ENCODE measurements at regions not wholly inside any gene's neighbourhood (a gene's known extent, or its start where the extent isn't known, plus 50 kb on each side); places are given as distances from the start of the nearest gene placed in this dataset.
A peak's percentile ranks its signal among the peaks of the same experiment; 100 is the strongest.

GRCh38 chr9:110114086-110114858, 93.7 kb downstream of the C9orf152 start (continued):
- TF ChIP-seq, protein P1, sequence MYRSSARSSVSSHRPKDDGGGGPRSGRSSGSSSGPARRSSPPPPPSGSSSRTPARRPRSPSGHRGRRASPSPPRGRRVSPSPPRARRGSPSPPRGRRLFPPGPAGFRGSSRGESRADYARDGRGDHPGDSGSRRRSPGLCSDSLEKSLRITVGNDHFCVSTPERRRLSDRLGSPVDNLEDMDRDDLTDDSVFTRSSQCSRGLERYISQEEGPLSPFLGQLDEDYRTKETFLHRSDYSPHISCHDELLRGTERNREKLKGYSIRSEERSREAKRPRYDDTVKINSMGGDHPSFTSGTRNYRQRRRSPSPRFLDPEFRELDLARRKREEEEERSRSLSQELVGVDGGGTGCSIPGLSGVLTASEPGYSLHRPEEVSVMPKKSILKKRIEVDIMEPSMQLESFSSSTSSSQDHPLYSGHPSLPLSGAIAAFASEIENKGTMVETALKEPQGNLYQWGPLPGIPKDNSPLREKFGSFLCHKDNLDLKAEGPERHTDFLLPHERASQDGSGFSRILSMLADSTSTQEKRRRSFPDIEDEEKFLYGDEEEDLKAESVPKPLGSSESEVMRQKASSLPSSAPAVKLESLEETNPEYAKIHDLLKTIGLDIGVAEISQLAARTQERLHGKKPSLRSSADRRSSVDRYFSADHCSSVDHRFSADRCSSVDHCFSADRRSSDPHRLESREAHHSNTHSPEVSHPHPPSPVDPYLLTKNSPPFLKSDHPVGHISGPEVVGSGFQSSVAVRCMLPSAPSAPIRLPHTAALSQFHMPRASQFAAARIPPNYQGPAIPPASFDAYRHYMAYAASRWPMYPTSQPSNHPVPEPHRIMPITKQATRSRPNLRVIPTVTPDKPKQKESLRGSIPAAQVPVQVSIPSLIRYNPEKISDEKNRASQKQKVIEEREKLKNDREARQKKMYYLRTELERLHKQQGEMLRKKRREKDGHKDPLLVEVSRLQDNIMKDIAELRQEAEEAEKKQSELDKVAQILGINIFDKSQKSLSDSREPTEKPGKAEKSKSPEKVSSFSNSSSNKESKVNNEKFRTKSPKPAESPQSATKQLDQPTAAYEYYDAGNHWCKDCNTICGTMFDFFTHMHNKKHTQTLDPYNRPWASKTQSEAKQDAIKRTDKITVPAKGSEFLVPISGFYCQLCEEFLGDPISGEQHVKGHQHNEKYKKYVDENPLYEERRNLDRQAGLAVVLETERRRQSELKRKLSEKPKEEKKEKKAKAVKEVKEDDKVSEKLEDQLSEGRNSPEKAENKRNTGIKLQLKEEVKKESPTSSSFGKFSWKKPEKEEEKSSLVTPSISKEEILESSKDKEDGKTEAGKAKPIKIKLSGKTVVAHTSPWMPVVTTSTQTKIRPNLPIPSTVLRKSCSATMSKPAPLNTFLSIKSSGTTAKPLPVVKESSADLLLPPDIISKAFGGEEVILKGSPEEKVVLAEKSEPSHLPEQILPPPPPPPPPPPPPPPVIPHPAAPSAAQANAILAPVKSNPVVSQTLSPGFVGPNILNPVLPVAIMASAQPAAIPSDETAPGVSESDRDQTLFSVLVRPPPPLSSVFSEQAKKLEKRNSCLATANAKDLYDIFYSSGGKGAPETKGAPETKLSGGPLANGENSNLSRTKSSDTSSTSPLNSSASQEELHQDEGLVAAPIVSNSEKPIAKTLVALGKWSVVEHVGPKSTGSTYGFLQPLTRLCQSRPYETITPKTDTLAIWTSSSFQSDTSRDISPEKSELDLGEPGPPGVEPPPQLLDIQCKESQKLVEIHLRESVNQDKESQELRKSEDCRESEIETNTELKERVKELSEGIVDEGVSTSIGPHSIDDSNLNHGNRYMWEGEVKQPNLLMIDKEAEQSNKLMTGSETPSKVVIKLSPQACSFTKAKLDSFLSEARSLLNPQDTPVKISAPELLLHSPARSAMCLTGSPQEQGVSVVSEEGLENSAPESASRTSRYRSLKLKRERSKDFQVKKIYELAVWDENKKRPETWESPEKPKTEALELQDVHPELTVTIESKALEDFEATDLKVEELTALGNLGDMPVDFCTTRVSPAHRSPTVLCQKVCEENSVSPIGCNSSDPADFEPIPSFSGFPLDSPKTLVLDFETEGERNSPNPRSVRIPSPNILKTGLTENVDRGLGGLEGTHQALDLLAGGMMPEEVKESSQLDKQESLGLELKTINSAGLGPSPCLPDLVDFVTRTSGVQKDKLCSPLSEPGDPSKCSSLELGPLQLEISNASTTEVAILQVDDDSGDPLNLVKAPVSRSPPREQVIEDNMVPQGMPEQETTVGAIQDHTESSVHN (CRISPR knock-in tag; IDR thresholded peaks at IDR 0.05) = no peak
- 0 out of 2 replicates have a peak, but pooled peaks have one; percentile 26 for TF ChIP-seq NR2F2 (IDR thresholded peaks at IDR 0.05; ENCODE audit: borderline replicate concordance, low read depth)
- no peak for TF ChIP-seq MTF2 (CRISPR knock-in tag; IDR thresholded peaks at IDR 0.05; ENCODE audit: borderline replicate concordance)
- no peak for TF ChIP-seq ZNF44 (CRISPR knock-in tag; IDR thresholded peaks at IDR 0.05)
- peak in 1 of 2 experiments; percentile 54; a peak in 1 of 4 replicates for TF ChIP-seq EP300 (IDR thresholded peaks at IDR 0.05; ENCODE audit: low read depth in 2 of 2, low read length in 2 of 2)
- no peak for TF ChIP-seq EP300 (CRISPR knock-in tag; IDR thresholded peaks at IDR 0.05; ENCODE audit: borderline replicate concordance)
- TF ChIP-seq, protein P2, sequence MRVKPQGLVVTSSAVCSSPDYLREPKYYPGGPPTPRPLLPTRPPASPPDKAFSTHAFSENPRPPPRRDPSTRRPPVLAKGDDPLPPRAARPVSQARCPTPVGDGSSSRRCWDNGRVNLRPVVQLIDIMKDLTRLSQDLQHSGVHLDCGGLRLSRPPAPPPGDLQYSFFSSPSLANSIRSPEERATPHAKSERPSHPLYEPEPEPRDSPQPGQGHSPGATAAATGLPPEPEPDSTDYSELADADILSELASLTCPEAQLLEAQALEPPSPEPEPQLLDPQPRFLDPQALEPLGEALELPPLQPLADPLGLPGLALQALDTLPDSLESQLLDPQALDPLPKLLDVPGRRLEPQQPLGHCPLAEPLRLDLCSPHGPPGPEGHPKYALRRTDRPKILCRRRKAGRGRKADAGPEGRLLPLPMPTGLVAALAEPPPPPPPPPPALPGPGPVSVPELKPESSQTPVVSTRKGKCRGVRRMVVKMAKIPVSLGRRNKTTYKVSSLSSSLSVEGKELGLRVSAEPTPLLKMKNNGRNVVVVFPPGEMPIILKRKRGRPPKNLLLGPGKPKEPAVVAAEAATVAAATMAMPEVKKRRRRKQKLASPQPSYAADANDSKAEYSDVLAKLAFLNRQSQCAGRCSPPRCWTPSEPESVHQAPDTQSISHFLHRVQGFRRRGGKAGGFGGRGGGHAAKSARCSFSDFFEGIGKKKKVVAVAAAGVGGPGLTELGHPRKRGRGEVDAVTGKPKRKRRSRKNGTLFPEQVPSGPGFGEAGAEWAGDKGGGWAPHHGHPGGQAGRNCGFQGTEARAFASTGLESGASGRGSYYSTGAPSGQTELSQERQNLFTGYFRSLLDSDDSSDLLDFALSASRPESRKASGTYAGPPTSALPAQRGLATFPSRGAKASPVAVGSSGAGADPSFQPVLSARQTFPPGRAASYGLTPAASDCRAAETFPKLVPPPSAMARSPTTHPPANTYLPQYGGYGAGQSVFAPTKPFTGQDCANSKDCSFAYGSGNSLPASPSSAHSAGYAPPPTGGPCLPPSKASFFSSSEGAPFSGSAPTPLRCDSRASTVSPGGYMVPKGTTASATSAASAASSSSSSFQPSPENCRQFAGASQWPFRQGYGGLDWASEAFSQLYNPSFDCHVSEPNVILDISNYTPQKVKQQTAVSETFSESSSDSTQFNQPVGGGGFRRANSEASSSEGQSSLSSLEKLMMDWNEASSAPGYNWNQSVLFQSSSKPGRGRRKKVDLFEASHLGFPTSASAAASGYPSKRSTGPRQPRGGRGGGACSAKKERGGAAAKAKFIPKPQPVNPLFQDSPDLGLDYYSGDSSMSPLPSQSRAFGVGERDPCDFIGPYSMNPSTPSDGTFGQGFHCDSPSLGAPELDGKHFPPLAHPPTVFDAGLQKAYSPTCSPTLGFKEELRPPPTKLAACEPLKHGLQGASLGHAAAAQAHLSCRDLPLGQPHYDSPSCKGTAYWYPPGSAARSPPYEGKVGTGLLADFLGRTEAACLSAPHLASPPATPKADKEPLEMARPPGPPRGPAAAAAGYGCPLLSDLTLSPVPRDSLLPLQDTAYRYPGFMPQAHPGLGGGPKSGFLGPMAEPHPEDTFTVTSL (CRISPR knock-in tag; IDR thresholded peaks at IDR 0.05; ENCODE audit: borderline replicate concordance) = peak; percentile 60; the same call in 1 of the 2 replicates
- no peak for TF ChIP-seq ELF4 (CRISPR knock-in tag; IDR thresholded peaks at IDR 0.05; ENCODE audit: borderline replicate concordance)
- TF ChIP-seq RARA (CRISPR knock-in tag; IDR thresholded peaks at IDR 0.05) = peak; percentile 65; the same call in 1 of the 2 replicates
- TF ChIP-seq KDM1A (CRISPR knock-in tag; IDR thresholded peaks at IDR 0.05) = 0 out of 2 replicates have a peak, but pooled peaks have one; percentile 38
- TF ChIP-seq SOX6 (IDR thresholded peaks at IDR 0.05) = no peak
- peak; percentile 73 for TF ChIP-seq SOX6 (CRISPR knock-in tag; IDR thresholded peaks at IDR 0.05)
- TF ChIP-seq, protein P3, sequence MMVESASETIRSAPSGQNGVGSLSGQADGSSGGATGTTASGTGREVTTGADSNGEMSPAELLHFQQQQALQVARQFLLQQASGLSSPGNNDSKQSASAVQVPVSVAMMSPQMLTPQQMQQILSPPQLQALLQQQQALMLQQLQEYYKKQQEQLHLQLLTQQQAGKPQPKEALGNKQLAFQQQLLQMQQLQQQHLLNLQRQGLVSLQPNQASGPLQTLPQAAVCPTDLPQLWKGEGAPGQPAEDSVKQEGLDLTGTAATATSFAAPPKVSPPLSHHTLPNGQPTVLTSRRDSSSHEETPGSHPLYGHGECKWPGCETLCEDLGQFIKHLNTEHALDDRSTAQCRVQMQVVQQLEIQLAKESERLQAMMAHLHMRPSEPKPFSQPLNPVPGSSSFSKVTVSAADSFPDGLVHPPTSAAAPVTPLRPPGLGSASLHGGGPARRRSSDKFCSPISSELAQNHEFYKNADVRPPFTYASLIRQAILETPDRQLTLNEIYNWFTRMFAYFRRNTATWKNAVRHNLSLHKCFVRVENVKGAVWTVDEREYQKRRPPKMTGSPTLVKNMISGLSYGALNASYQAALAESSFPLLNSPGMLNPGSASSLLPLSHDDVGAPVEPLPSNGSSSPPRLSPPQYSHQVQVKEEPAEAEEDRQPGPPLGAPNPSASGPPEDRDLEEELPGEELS (CRISPR knock-in tag; IDR thresholded peaks at IDR 0.05) = peak; percentile 70
